Prostate gland (tissue), 2 donors: ENCODE measurements at regions not wholly inside any gene's neighbourhood (a gene's known extent, or its start where the extent isn't known, plus 50 kb on each side); places are given as distances from the start of the nearest gene placed in this dataset.

ENCODE experiments used
- POLR2A ChIP-seq: fragments of 450-650 bp; IDR thresholded peaks from one replicate; pipeline ENCODE4 v1.6.1; 2016; ENCODE audit warnings: antibody characterized with exemption, mild to moderate bottlenecking
- TF ChIP-seq, protein P1 (sequence below), 4 experiments: fragments of 200-600 bp in 2 of 4; fragments of 450-650 bp in 2 of 4; sonication (generic) in 2 of 4; IDR thresholded peaks; 1 replicate in 3 of 4; 2 replicates in 1 of 4; pipeline ENCODE4 v1.5.1; 2016 to 2019; ENCODE audit warnings: antibody characterized with exemption in 4 of 4, mild to moderate bottlenecking in 2 of 4, moderate library complexity in 2 of 4

DNA sequence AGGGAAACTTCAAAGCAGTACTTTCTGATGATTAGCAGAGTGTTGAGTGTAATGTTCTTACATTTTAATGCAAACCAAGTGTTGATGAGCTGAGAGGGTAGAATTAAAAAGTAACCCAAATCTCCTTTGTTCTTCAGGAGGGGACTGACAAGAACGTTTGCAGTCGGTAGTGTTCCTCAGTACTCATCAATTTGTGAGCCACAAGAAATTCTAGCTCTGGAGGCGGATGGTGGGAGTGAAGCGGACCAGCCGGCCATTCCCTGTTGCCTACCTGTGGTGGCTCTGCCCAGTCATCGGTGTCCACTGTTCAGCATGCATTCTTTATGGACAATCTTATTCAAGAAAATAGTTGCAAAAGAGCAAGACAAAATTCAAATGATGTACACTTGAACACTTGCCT lies 438.6 kb upstream of the POU3F3 start:
- TF ChIP-seq, protein P1, sequence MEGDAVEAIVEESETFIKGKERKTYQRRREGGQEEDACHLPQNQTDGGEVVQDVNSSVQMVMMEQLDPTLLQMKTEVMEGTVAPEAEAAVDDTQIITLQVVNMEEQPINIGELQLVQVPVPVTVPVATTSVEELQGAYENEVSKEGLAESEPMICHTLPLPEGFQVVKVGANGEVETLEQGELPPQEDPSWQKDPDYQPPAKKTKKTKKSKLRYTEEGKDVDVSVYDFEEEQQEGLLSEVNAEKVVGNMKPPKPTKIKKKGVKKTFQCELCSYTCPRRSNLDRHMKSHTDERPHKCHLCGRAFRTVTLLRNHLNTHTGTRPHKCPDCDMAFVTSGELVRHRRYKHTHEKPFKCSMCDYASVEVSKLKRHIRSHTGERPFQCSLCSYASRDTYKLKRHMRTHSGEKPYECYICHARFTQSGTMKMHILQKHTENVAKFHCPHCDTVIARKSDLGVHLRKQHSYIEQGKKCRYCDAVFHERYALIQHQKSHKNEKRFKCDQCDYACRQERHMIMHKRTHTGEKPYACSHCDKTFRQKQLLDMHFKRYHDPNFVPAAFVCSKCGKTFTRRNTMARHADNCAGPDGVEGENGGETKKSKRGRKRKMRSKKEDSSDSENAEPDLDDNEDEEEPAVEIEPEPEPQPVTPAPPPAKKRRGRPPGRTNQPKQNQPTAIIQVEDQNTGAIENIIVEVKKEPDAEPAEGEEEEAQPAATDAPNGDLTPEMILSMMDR (IDR thresholded peaks at IDR 0.05) = no peak
- TF ChIP-seq POLR2A = no peak
